ENCODE measurements at regions not wholly inside any gene's neighbourhood (a gene's known extent, or its start where the extent isn't known, plus 50 kb on each side); places are given as distances from the start of the nearest gene placed in this dataset.

DNA sequence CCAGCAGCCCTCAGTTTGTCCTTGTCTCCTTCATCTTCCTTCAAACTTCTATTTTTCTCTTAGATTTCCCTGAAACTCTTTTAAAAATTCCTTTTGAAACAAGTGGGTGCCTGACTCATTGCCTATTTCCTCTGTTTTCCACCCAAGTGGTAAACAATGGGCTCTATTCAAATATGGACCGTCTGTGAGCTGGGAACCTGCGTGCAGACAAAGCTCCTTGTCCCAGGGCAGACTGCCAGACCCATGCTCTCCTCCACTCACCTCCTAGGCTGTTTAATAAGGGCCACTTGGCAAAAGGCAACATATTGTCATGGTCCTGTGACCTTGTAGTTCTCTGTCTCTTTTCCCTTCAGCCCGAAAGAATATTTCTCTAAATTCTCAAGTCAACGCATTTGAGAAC is 332.7 kb upstream of the THBS1 start:
- in situ Hi-C loops (cut with HindIII; ENCODE audit: low pct_unique_long_range_greater_than_20kb, low sequenced_read_pairs) (no loop called here), intact Hi-C loops (cut with micrococcal nuclease; ENCODE audit: unreplicated experiment) (no loop called here)
- Histone ChIP-seq H3K36me3 (ENCODE audit: control insufficient read depth, insufficient read depth, low read length) (no peaks in the 10 kb centered on the region), H3K27me3 (ENCODE audit: control insufficient read depth, insufficient read depth, low read length) (no peaks in the 10 kb centered on the region), H3K27ac (ENCODE audit: low read length) (no peak overlapping the region), H3K4me1 (ENCODE audit: control insufficient read depth, insufficient read depth, low read length) (no peaks in the 10 kb centered on the region), H3K9me3 (ENCODE audit: control insufficient read depth, insufficient read depth, low read depth, low read length) (no peaks in the 10 kb centered on the region; the same call in 1 of the 2 replicates), H3K4me3 (ENCODE audit: low read depth in 2 of 2, low read length in 2 of 2) (no peak overlapping the region)
- DNase-seq (ENCODE audit: low read depth, low spot score) (no peak), ATAC-seq (no peak)
- ChIA-PET POLR2A (no interaction called here), CTCF (no interaction called here)
- no peak for TF ChIP-seq SIN3A (IDR thresholded peaks at IDR 0.05; ENCODE audit: borderline replicate concordance, insufficient read depth, low read depth, low read length)
- BruUV-seq (replicated peaks): no TSS peak

DNA sequence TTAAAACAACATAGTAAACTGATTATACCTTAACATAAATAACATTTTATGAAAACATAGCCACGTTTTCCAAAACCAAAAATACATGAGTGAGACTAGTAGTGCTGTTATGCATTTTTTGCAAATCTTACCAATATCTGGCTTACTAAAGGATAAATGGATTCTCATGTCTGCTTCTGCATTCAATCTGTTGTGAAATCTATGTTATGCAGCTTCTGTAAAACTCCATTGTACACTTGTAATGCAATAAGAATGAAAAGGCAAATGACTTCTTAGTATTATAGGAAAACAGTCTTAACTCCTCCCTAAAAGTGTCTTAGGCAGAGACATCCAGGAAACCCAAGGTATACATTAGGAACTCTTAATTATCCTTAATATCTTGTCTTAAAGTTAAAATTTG is 330.9 kb upstream of the THBS1 start:
- H3K27me3 ChIP-seq (ENCODE audit: control insufficient read depth, insufficient read depth, low read length): no peaks in the 10 kb centered on the region
- no peaks in the 10 kb centered on the region for H3K36me3 ChIP-seq (ENCODE audit: control insufficient read depth, insufficient read depth, low read length)
- ChIA-PET POLR2A (no interaction called here), CTCF (no interaction called here)
- DNase-seq (ENCODE audit: low read depth, low spot score) (no peak), ATAC-seq (no peak)
- in situ Hi-C loops (cut with HindIII; ENCODE audit: low pct_unique_long_range_greater_than_20kb, low sequenced_read_pairs): no loop called here
- intact Hi-C loops (cut with micrococcal nuclease; ENCODE audit: unreplicated experiment): no loop called here
- no peak overlapping the region for H3K27ac ChIP-seq (ENCODE audit: low read length)
- no TSS peak for BruUV-seq (replicated peaks)
- H3K4me3 ChIP-seq (ENCODE audit: low read depth in 2 of 2, low read length in 2 of 2): no peak overlapping the region
- TF ChIP-seq SIN3A (IDR thresholded peaks at IDR 0.05; ENCODE audit: borderline replicate concordance, insufficient read depth, low read depth, low read length) (no peak), POLR2AphosphoS5 (IDR thresholded peaks at IDR 0.05; ENCODE audit: low read depth, low read length) (no peak), TCF7L2 (IDR thresholded peaks at IDR 0.05; ENCODE audit: low read depth, low read length) (no peak)
- TF ChIP-seq, protein P1, sequence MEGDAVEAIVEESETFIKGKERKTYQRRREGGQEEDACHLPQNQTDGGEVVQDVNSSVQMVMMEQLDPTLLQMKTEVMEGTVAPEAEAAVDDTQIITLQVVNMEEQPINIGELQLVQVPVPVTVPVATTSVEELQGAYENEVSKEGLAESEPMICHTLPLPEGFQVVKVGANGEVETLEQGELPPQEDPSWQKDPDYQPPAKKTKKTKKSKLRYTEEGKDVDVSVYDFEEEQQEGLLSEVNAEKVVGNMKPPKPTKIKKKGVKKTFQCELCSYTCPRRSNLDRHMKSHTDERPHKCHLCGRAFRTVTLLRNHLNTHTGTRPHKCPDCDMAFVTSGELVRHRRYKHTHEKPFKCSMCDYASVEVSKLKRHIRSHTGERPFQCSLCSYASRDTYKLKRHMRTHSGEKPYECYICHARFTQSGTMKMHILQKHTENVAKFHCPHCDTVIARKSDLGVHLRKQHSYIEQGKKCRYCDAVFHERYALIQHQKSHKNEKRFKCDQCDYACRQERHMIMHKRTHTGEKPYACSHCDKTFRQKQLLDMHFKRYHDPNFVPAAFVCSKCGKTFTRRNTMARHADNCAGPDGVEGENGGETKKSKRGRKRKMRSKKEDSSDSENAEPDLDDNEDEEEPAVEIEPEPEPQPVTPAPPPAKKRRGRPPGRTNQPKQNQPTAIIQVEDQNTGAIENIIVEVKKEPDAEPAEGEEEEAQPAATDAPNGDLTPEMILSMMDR (IDR thresholded peaks at IDR 0.05): no peak
- TF ChIP-seq, protein P2, sequence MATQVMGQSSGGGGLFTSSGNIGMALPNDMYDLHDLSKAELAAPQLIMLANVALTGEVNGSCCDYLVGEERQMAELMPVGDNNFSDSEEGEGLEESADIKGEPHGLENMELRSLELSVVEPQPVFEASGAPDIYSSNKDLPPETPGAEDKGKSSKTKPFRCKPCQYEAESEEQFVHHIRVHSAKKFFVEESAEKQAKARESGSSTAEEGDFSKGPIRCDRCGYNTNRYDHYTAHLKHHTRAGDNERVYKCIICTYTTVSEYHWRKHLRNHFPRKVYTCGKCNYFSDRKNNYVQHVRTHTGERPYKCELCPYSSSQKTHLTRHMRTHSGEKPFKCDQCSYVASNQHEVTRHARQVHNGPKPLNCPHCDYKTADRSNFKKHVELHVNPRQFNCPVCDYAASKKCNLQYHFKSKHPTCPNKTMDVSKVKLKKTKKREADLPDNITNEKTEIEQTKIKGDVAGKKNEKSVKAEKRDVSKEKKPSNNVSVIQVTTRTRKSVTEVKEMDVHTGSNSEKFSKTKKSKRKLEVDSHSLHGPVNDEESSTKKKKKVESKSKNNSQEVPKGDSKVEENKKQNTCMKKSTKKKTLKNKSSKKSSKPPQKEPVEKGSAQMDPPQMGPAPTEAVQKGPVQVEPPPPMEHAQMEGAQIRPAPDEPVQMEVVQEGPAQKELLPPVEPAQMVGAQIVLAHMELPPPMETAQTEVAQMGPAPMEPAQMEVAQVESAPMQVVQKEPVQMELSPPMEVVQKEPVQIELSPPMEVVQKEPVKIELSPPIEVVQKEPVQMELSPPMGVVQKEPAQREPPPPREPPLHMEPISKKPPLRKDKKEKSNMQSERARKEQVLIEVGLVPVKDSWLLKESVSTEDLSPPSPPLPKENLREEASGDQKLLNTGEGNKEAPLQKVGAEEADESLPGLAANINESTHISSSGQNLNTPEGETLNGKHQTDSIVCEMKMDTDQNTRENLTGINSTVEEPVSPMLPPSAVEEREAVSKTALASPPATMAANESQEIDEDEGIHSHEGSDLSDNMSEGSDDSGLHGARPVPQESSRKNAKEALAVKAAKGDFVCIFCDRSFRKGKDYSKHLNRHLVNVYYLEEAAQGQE (IDR thresholded peaks at IDR 0.05; ENCODE audit: insufficient read depth in 1 of 2, low read depth in 2 of 2, low read length in 1 of 2): no peak
- H3K9me3 ChIP-seq (ENCODE audit: control insufficient read depth, insufficient read depth, low read depth, low read length): no peaks in the 10 kb centered on the region; the same call in 1 of the 2 replicates
- H3K4me1 ChIP-seq (ENCODE audit: control insufficient read depth, insufficient read depth, low read length): no peaks in the 10 kb centered on the region

DNA sequence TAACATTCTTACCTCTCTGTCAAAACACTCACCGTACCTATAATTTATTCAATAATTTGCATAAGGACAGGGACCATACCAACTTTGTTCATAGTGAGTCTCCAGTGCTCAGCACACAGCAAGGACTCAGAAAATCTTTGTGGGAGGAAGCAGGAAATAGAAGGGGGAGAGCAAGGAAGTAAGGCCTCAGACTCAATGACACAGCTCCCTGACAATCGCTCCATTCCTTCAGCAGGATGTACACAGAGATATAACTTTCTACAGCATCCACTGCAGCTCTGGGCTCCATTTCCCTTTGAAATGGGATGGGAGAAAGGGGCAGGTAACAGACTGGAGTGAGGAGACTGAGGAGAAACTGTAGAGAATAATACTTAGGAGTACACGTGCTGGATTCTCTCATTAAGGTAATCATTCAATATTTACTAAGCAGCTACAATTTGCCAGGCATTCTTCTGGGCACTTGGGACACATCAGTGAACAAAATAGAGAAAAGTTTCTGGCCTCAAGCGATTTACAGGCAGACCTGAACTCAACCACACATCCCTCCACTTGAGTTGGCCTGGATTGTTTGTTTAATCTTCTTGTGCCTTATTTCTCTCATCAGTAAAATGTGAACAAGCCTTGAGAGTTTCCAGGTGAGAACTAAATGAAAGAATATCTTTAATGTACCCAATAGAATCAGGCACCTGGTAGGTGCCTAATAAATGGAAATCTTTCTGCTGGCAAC is 330.3 kb upstream of the THBS1 start:
- Histone ChIP-seq H3K27me3 (ENCODE audit: control insufficient read depth, insufficient read depth, low read length) (no peaks in the 10 kb centered on the region), H3K36me3 (ENCODE audit: control insufficient read depth, insufficient read depth, low read length) (no peaks in the 10 kb centered on the region), H3K27ac (ENCODE audit: low read length) (no peak overlapping the region), H3K4me3 (ENCODE audit: low read depth in 2 of 2, low read length in 2 of 2) (no peak overlapping the region), H3K4me1 (ENCODE audit: control insufficient read depth, insufficient read depth, low read length) (no peaks in the 10 kb centered on the region), H3K9me3 (ENCODE audit: control insufficient read depth, insufficient read depth, low read depth, low read length) (no peaks in the 10 kb centered on the region)
- ATAC-seq (no peak), DNase-seq (ENCODE audit: low read depth, low spot score) (no peak)
- no TSS peak for BruUV-seq (replicated peaks)
- ChIA-PET POLR2A (no interaction called here), CTCF (no interaction called here)
- TF ChIP-seq, protein P1 (IDR thresholded peaks at IDR 0.05): no peak
- TF ChIP-seq POLR2AphosphoS5 (IDR thresholded peaks at IDR 0.05; ENCODE audit: low read depth, low read length) (no peak), SIN3A (IDR thresholded peaks at IDR 0.05; ENCODE audit: borderline replicate concordance, insufficient read depth, low read depth, low read length) (no peak), TCF7L2 (IDR thresholded peaks at IDR 0.05; ENCODE audit: low read depth, low read length) (no peak)
- TF ChIP-seq, protein P2 (IDR thresholded peaks at IDR 0.05; ENCODE audit: insufficient read depth in 1 of 2, low read depth in 2 of 2, low read length in 1 of 2): no peak
- intact Hi-C loops (cut with micrococcal nuclease; ENCODE audit: unreplicated experiment): no loop called here
- in situ Hi-C loops (cut with HindIII; ENCODE audit: low pct_unique_long_range_greater_than_20kb, low sequenced_read_pairs): no loop called here

Data from Panc1 (cell line).